Stimulated activated CD4-positive, alpha-beta T cell treated with anti-CD3 and anti-CD28 coated beads, Interleukin-15, amount 100 ng/mL, for 48 hours (primary cell): ENCODE measurements at regions not wholly inside any gene's neighbourhood (a gene's known extent, or its start where the extent isn't known, plus 50 kb on each side); places are given as distances from the start of the nearest gene placed in this dataset.

Experiments
- DNase-seq, 2 donors: peaks; one replicate each; pipeline ENCODE4 v3.0.0-alpha.2; 2020; ENCODE audit warnings: low read depth in 2 of 2

DNA sequence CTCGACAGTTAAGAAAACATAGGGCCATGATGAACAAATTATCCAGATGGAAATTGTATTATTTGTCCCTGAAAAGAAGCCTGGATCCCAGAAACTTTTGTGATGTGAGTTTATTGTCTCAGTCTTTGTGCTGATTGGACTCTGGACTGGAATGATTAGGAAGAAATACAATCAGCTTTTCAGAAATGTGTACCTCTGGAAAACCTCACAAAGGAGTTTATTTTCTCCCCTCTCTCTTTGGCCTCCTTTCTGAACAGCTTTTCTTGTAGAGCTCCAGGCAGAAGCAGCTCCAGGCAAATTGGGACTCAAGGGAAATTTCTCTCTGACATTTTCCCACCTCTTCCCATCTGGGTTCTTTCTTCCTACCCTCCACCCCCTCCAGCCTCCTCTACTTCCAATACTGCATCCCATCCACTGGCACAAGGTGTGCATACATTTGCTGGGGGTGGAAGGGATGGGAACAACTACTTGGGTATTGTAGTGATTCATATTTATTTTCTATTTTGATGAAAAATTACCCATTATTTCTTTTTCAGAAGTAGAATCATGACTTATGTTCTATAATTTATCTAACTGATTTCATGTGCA lies 119.7 kb downstream of the CD47 start:
- DNase-seq = no peak

GRCh38 chr3:107969994-107970819 lies 120.6 kb downstream of the CD47 start:
- DNase-seq = no peak

DNA sequence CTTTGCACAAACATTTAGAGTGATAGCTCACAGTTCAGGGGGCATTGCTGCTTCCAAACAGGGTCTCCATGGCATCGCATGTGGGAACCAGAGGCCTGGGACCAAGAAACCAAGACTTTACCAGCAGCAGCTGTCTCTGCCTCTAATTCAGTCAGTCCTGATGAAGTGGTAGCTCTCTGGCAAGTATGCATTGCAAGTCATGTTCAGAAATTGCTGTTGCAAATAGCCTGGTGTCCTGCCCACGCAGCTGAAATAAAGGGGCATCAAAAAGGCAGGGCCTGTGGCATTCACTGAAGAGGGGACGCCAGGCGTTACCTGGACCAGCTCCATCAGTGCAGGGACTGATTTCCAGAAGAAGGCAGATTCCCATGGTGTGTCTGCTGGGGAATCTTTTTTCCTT lies 121.3 kb downstream of the CD47 start:
- no peak for DNase-seq

DNA sequence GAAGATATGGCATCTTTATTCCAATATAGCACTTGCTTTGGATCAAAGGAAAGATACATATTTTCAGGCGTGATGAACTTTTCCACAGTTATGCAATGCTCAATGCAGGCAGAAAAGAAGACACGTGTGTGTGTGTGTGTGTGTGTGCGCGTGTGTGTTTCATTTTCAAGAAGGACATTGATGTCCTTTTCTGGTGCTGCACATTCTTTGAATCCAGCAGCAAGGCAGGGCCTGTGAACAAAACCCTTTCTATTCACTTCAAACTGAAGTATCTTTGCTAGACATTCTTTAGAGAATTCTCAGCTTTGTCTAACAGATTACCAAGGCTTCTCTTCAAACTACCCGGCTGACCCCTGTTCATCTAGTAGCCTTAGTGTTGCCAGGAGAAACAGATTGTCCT lies 124.6 kb downstream of the CD47 start:
- DNase-seq = no peak

GRCh38 chr3:107965136-107965655 lies 125.6 kb downstream of the CD47 start:
- DNase-seq = no peak

GRCh38 chr3:107963581-107963980 lies 127.2 kb downstream of the CD47 start:
- no peak for DNase-seq

DNA sequence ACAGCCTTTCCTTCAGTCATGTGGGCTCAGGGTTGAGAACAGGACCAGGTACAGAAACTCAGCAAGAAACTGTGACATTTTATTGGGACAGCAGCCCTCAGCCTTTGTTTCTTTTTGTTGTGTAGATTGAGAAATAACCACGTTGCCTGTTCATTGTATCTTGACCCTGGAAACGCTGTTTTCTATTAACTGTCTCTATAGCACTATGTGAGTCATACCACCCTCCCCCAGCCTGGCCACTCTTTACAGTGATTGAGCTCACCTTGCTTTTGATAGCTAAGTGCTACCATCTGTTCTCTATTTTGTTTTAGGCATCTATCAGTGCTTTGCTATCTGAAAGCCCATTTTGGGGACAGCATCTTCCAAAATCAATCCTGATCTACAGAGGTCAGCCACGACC lies 127.9 kb downstream of the CD47 start:
- no peak for DNase-seq

DNA sequence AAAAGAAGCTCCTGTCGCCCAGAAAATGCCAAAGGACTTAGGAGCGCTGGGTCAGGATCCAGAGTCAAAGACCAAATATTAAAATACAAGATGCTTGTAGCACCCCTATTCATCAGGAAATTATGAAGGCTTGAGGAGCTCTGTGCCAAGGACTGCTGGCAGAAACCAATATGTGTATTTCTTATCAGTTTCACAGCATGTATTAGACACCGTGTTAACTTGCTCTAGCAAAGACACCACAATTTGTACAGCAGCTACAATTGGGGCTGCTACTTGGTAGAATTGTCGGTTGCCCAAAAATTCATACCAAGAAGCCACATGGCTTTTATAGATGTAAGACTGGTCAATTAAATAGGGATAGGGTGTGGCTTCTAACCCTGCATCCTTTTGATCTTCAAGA lies 128.8 kb downstream of the CD47 start:
- DNase-seq = no peak

GRCh38 chr3:107959550-107960154 lies 131.2 kb downstream of the CD47 start:
- DNase-seq = no peak

DNA sequence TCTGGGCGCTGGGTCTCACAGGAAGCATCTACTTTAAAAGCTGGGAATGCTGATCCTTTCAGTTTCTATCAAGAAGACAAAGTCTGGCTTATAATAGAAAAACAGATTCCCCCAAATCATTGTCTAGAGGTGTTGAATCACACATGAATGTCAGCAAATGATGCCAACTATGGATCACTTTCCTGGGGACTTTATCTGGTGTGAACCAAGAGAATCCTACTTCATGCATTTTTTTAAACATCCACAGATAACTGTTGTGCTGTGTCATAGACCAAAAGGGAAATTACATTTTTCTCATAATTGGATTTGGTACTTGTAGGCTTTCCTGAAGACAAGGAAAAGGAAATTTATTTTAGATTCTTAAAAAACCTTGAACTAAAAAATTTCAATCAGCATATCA lies 132.7 kb downstream of the CD47 start:
- no peak for DNase-seq

GRCh38 chr3:107956991-107957900 lies 133.6 kb downstream of the CD47 start:
- no peak for DNase-seq

DNA sequence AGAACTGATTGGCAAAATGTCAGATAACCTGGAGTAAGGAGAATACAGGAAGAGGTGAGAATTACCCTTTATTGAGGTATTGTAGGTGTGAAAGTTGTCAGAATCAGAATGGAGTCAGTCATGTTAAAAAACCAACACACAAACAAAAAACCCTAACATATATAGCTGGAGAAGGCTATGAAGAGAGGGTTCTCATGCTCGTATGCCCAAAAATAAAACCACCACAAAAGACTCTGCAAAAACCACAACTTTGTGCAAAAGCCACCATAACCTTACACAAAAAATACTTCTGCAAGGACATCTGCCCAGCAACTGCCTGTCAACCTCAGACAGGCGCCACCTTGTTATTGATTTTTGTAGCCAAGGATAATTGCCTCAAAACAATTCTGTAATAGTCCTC lies 136.0 kb downstream of the CD47 start:
- no peak for DNase-seq

DNA sequence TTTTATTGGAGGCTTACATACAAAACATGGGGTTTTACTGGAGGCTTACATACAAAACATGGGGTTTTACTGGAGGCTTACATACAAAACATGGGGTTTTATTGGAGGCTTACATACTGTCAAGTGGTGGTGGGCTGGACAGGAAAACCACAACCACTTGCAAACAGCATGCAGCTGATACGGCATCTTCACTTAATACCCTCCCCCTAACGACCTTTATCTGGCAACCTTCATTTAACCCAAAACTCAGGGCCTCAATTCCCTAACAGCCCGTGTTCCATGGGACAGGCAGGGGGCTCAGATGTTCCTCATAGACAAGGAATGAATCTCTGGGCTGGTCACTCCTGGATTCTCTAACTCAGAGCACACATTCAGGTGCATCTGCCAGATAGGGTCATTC lies 137.1 kb downstream of the CD47 start:
- DNase-seq = no peak

- DNase-seq = no peak
Observed at GRCh38 chr3:107951126-107951525, 139.7 kb downstream of the CD47 start.

DNA sequence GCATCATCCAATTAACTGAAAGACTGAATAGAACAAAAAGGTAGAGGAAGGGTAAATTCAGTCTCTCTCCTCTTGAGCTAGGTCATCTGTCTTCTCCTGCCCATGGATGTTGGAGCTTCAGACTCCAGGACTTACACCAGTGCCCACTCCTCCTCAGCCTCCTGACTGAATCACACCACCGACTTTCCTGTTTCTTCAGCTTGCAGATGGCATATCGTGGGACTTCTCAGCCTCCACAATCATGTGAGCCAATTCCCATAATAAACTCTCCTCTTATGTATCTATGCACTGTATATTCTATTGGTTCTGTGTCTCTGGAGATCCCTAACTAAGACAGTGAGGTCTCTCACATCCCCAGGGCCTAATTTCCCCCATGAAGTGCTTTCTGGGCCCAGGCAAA lies 140.4 kb downstream of the CD47 start:
- no peak for DNase-seq

DNA sequence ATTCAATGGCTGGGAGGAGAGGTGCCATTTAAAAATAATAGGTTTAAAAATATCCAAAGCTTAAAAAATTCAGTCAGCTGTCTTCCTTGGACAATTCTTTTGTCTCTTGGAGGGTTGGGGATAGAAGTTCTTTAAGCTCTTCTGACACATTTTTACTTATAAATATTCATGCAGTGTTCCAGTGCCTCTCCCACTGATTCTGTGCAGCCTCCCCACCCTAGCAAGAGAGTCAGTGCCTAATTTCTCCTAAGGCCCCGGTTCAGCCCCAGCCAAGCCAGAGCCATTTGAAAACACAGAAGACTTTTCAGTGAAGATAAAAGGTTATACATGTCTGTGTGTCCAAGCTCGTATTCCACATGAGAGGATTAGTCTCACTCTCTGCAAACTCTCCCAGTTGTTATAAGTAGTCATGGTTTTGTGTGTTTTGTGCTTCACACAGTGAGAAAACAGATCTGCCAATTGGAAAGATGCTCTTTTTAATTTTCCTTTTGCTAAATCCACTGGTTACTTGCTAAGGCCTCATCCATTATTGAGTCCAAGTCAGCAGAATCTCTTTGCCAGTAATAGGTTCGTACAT lies 141.3 kb downstream of the CD47 start:
- no peak for DNase-seq

- no peak for DNase-seq
Observed at GRCh38 chr3:107947203-107947602, 143.6 kb downstream of the CD47 start.

- no peak for DNase-seq
Observed at GRCh38 chr3:107946700-107947099, 144.1 kb downstream of the CD47 start.

DNA sequence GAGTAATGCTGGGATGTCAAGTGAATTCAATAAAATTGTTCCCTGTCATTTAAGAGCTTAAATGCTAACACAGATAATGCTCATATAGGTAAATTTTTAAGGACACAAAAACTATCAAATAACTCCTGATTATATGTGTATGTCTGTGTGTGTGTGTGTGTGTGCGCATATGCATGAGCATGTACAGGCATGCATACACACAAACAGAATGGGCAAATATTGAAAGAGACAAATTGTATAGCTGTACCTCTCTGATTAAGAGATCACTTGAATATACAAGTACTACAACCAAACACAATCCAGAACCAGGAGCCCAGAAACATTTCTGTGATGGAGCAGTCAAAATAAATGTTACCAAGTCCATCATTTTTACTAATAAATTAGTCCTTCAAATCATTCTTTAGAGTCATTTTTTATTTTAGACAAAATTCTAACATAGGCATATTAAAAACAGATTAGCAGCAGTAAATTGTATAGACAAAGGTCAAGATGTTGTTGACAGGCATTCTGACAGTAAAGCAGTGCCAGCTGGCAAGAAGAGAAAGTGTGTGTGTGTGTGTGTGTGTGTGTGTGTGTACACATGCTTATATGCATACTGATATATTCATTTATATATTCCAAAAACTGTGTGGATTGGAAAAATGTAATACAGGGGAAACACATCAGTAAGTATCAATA lies 145.3 kb downstream of the CD47 start:
- no peak for DNase-seq

- no peak for DNase-seq
Observed at GRCh38 chr3:107943786-107944523, 146.9 kb downstream of the CD47 start.
